Mesenchymal stem cell (in vitro differentiated cells and primary cell): ENCODE measurements at regions not wholly inside any gene's neighbourhood (a gene's known extent, or its start where the extent isn't known, plus 50 kb on each side); places are given as distances from the start of the nearest gene placed in this dataset.
"Not testable (repeated sequence)": the region's sequence is repeated elsewhere in the genome, so short reads cannot be mapped to it uniquely, and the experiment has no call there.

Source experiments
- DNase-seq: peaks from one replicate; pipeline ENCODE4 v3.0.0-alpha.2; 2013
- H2AFZ ChIP-seq: one replicate; pipeline ENCODE4 v1.6.1; 2013; ENCODE audit warnings: low read depth, mild to moderate bottlenecking, control low read depth, inconsistent platforms, low read length, moderate library complexity
- H2AK5ac ChIP-seq: 2 replicates; pipeline ENCODE4 v1.6.1; 2013; ENCODE audit warnings: low read length, moderate library complexity, mild to moderate bottlenecking, inconsistent platforms; ENCODE audit not compliant: severe bottlenecking
- H2BK120ac ChIP-seq: one replicate; pipeline ENCODE4 v1.6.1; 2013; ENCODE audit warnings: low read depth, mild to moderate bottlenecking, inconsistent platforms, low read length, moderate library complexity
- H2BK12ac ChIP-seq, 2 experiments: one replicate each; pipeline ENCODE4 v1.6.1; 2013; ENCODE audit warnings: inconsistent platforms in 2 of 2, low read length in 2 of 2, mild to moderate bottlenecking in 2 of 2, moderate library complexity in 2 of 2, control low read depth in 1 of 2
- H2BK15ac ChIP-seq: one replicate; pipeline ENCODE4 v1.6.1; 2013; ENCODE audit warnings: mild to moderate bottlenecking, low read depth, inconsistent platforms; ENCODE audit not compliant: poor library complexity, severe bottlenecking
- H2BK5ac ChIP-seq: 2 replicates; pipeline ENCODE4 v1.6.1; 2013; ENCODE audit warnings: low read depth, mild to moderate bottlenecking, low read length, control low read depth, inconsistent platforms; ENCODE audit not compliant: poor library complexity, severe bottlenecking
- H3K14ac ChIP-seq, 2 experiments: one replicate each; pipeline ENCODE4 v1.6.1; 2013; ENCODE audit warnings: inconsistent platforms in 2 of 2, low read length in 2 of 2, control low read depth in 1 of 2, mild to moderate bottlenecking in 1 of 2, moderate library complexity in 1 of 2
- H3K18ac ChIP-seq, 2 experiments: one replicate each; pipeline ENCODE4 v1.6.1; 2013; ENCODE audit warnings: inconsistent platforms in 2 of 2, low read length in 2 of 2, control low read depth in 1 of 2, low read depth in 1 of 2, mild to moderate bottlenecking in 1 of 2
- H3K23ac ChIP-seq, 2 experiments: one replicate each; pipeline ENCODE4 v1.6.1; 2013; ENCODE audit warnings: inconsistent platforms in 2 of 2, low read length in 2 of 2, mild to moderate bottlenecking in 2 of 2, moderate library complexity in 2 of 2, control low read depth in 1 of 2
- H3K27ac ChIP-seq: 2 replicates; pipeline ENCODE4 v1.5.1; 2013; ENCODE audit warnings: mild to moderate bottlenecking, moderate library complexity, low read length, control low read depth, inconsistent platforms; ENCODE audit not compliant: poor library complexity, severe bottlenecking
- H3K27me3 ChIP-seq, 2 experiments: 2 replicates each; pipeline versions ENCODE4 v1.6.1 to v1.7.0; 2013; ENCODE audit warnings: low read length in 2 of 2, mild to moderate bottlenecking in 2 of 2, moderate library complexity in 2 of 2, control low read depth in 1 of 2, inconsistent platforms in 1 of 2; ENCODE audit not compliant: control insufficient read depth in 1 of 2, insufficient read depth in 1 of 2
- H3K36me3 ChIP-seq, 2 experiments: 2 replicates each; pipeline versions ENCODE4 v1.6.1 to v1.7.0; 2013; ENCODE audit warnings: low read length in 2 of 2, control low read depth in 1 of 2, inconsistent platforms in 1 of 2, low read depth in 1 of 2, mild to moderate bottlenecking in 1 of 2; ENCODE audit not compliant: insufficient read depth in 2 of 2, control insufficient read depth in 1 of 2
- H3K4ac ChIP-seq, 2 experiments: one replicate each; pipeline ENCODE4 v1.6.1; 2013; ENCODE audit warnings: inconsistent platforms in 2 of 2, low read length in 2 of 2, mild to moderate bottlenecking in 2 of 2, moderate library complexity in 2 of 2, control low read depth in 1 of 2, low read depth in 1 of 2
- H3K4me1 ChIP-seq: 2 replicates; pipeline ENCODE4 v1.6.1; 2013; ENCODE audit warnings: low read depth, low read length, control low read depth; ENCODE audit not compliant: control insufficient read depth, insufficient read depth
- H3K4me2 ChIP-seq: 2 replicates; pipeline ENCODE4 v1.6.1; 2013; ENCODE audit warnings: low read length, mild to moderate bottlenecking, inconsistent platforms; ENCODE audit not compliant: poor library complexity, severe bottlenecking
- H3K4me3 ChIP-seq, 2 experiments: 2 replicates each; pipeline versions ENCODE4 v1.5.1 to v1.7.0; 2013; ENCODE audit warnings: low read length in 2 of 2, mild to moderate bottlenecking in 2 of 2, control low read depth in 1 of 2, low read depth in 1 of 2; ENCODE audit not compliant: insufficient read depth in 1 of 2
- H3K79me1 ChIP-seq: replicated peaks from 2 replicates; pipeline ENCODE4 v1.6.1; 2013; ENCODE audit warnings: mild to moderate bottlenecking, control low read depth, low read length, inconsistent platforms; ENCODE audit not compliant: poor library complexity, severe bottlenecking
- H3K9ac ChIP-seq: 2 replicates; pipeline ENCODE4 v1.7.0; 2013; ENCODE audit warnings: mild to moderate bottlenecking, low read length, moderate library complexity
- H3K9me3 ChIP-seq: 2 replicates; pipeline ENCODE4 v1.7.0; 2013; ENCODE audit warnings: mild to moderate bottlenecking, low read length; ENCODE audit not compliant: control insufficient read depth
- H4K8ac ChIP-seq: one replicate; pipeline ENCODE4 v1.6.1; 2013; ENCODE audit warnings: inconsistent platforms, mild to moderate bottlenecking, low read length, moderate library complexity
- H4K91ac ChIP-seq: one replicate; pipeline ENCODE4 v1.6.1; 2013; ENCODE audit warnings: mild to moderate bottlenecking, low read length, inconsistent platforms
- WGBS: methylation state at CpG from one replicate; pipeline ENCODE4 v1.1.7; 2013; ENCODE audit warnings: mixed read lengths; 5-methylcytosine and 5-hydroxymethylcytosine counted together

- Histone ChIP-seq H3K27me3 (no peaks in the 10 kb centered on the region), H4K8ac (no peak overlapping the region), H2BK12ac (no peak overlapping the region), H2BK120ac (no peak overlapping the region), H3K9ac (no peak overlapping the region), H3K23ac (no peak overlapping the region), H3K9me3 (no peaks in the 10 kb centered on the region), H3K79me1 (no peaks in the 10 kb centered on the region), H2AK5ac (no peak overlapping the region), H2BK15ac (no peak overlapping the region), H3K4me1 (no peaks in the 10 kb centered on the region), H3K14ac (no peak overlapping the region), H2BK5ac (no peak overlapping the region), H3K18ac (no peak overlapping the region), H3K4me3 (no peak overlapping the region), H3K27ac (no peak overlapping the region), H3K4ac (no peak overlapping the region), H3K4me2 (no peak overlapping the region), H3K36me3 (no peaks in the 10 kb centered on the region), H4K91ac (no peak overlapping the region), H2AFZ (no peak overlapping the region)
- 31% methylated on average over 1 of the region's 1 CpG for WGBS
- DNase-seq = no peak
Observed at GRCh38 chr7:20542594-20542993, 72.9 kb upstream of the ABCB5 start.

- Histone ChIP-seq H3K9me3 (no peaks in the 10 kb centered on the region), H3K14ac (no peak overlapping the region), H3K18ac (no peak overlapping the region), H3K79me1 (no peaks in the 10 kb centered on the region), H2AK5ac (no peak overlapping the region), H3K4me2 (no peak overlapping the region), H3K27me3 (no peaks in the 10 kb centered on the region), H3K4me1 (no peaks in the 10 kb centered on the region), H3K4me3 (no peak overlapping the region), H4K91ac (no peak overlapping the region), H4K8ac (no peak overlapping the region), H3K9ac (no peak overlapping the region), H2BK5ac (no peak overlapping the region), H3K4ac (no peak overlapping the region), H2BK12ac (no peak overlapping the region), H3K23ac (no peak overlapping the region), H3K27ac (no peak overlapping the region), H2BK15ac (no peak overlapping the region), H3K36me3 (no peaks in the 10 kb centered on the region), H2BK120ac (no peak overlapping the region), H2AFZ (no peak overlapping the region)
- WGBS = 82% methylated on average over 1 of the region's 1 CpG
- DNase-seq = no peak
Observed at GRCh38 chr7:20543500-20543899, 72.0 kb upstream of the ABCB5 start.

DNA sequence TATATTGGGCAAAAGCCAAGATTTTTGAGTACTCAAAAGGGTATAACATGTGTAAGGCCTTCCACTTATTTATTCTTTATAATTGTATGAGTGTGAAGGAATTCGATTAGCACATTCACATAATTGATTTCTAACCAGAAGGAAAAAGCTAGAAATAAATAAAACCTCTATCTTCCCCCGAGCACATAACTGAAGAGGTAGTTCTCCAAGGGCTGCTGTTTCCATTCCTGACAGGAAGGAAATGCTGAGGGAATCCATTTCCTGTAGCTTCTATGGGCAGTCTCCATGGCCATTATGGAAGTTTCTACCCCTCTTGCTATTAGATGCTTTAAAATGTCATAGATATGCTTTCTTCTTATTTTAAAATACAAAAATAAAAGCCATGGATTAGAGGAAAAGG, 70.5 kb upstream of the ABCB5 start:
- no peaks in the 10 kb centered on the region for H3K4me1 ChIP-seq
- no peak overlapping the region for H3K27ac ChIP-seq
- no peak overlapping the region for H2AFZ ChIP-seq
- no peaks in the 10 kb centered on the region for H3K79me1 ChIP-seq
- no peak overlapping the region for H3K14ac ChIP-seq
- H3K9me3 ChIP-seq = no peaks in the 10 kb centered on the region
- no peaks in the 10 kb centered on the region for H3K36me3 ChIP-seq
- H3K4me3 ChIP-seq = no peak overlapping the region
- H2BK15ac ChIP-seq = no peak overlapping the region
- H2BK5ac ChIP-seq = no peak overlapping the region
- no peak overlapping the region for H3K23ac ChIP-seq
- H4K8ac ChIP-seq = no peak overlapping the region
- no peak overlapping the region for H3K4ac ChIP-seq
- H3K27me3 ChIP-seq = no peaks in the 10 kb centered on the region
- no peak overlapping the region for H3K4me2 ChIP-seq
- H3K18ac ChIP-seq = no peak overlapping the region
- no peak overlapping the region for H2AK5ac ChIP-seq
- H3K9ac ChIP-seq = no peak overlapping the region
- no peak overlapping the region for H2BK12ac ChIP-seq
- H4K91ac ChIP-seq = no peak overlapping the region
- WGBS = no CpG with 5 or more reads among the region's 2 CpGs
- no peak for DNase-seq
- H2BK120ac ChIP-seq = no peak overlapping the region

- H2AK5ac ChIP-seq, H3K14ac ChIP-seq, H3K4me1 ChIP-seq, H2BK12ac ChIP-seq, H4K91ac ChIP-seq, H2BK5ac ChIP-seq, H3K4ac ChIP-seq, H2AFZ ChIP-seq, H3K4me2 ChIP-seq, DNase-seq, H3K18ac ChIP-seq, H3K36me3 ChIP-seq, H3K23ac ChIP-seq, H3K79me1 ChIP-seq, H2BK15ac ChIP-seq, H4K8ac ChIP-seq, H3K9me3 ChIP-seq, H3K27me3 ChIP-seq, H3K9ac ChIP-seq, H2BK120ac ChIP-seq, H3K4me3 ChIP-seq, H3K27ac ChIP-seq: not testable (repeated sequence)
- 71% methylated on average over 10 of the region's 10 CpGs for WGBS
Observed at GRCh38 chr7:20546958-20547357, 68.5 kb upstream of the ABCB5 start.
